Stimulated activated CD4-positive, alpha-beta T cell treated with anti-CD3 and anti-CD28 coated beads, Interleukin-4, amount 100 ng/mL, for 1 hour (primary cell): ENCODE measurements at regions not wholly inside any gene's neighbourhood (a gene's known extent, or its start where the extent isn't known, plus 50 kb on each side); places are given as distances from the start of the nearest gene placed in this dataset.
"Not testable (repeated sequence)": the region's sequence is repeated elsewhere in the genome, so short reads cannot be mapped to it uniquely, and the experiment has no call there.

Experiments
- DNase-seq: peaks from one replicate; pipeline ENCODE4 v3.0.0-alpha.2; 2020

- no peak for DNase-seq
Measured at GRCh38 chr1:172755099-172755498, 96.2 kb downstream of the FASLG start.

- no peak for DNase-seq
Measured at GRCh38 chr1:172756024-172756423, 97.1 kb downstream of the FASLG start.

- DNase-seq = no peak
Measured at GRCh38 chr1:172758259-172758658, 99.4 kb downstream of the FASLG start.

GRCh38 chr1:172760121-172760520 lies 101.2 kb downstream of the FASLG start:
- no peak for DNase-seq

GRCh38 chr1:172761581-172762486 lies 102.9 kb downstream of the FASLG start:
- DNase-seq = no peak

- DNase-seq = no peak
Measured at GRCh38 chr1:172763057-172763456, 104.2 kb downstream of the FASLG start.

- DNase-seq = peak; percentile 36
Measured at GRCh38 chr1:172764378-172764777, 105.5 kb downstream of the FASLG start.

GRCh38 chr1:172766462-172766861 lies 107.6 kb downstream of the FASLG start:
- DNase-seq = no peak

GRCh38 chr1:172770071-172770470 lies 111.2 kb downstream of the FASLG start:
- DNase-seq = no peak

- no peak for DNase-seq
Measured at GRCh38 chr1:172774561-172774960, 115.7 kb downstream of the FASLG start.

- no peak for DNase-seq
Measured at GRCh38 chr1:172775606-172776005, 116.7 kb downstream of the FASLG start.

GRCh38 chr1:172776071-172776470 lies 117.2 kb downstream of the FASLG start:
- no peak for DNase-seq

- no peak for DNase-seq
Measured at GRCh38 chr1:172777767-172778166, 118.9 kb downstream of the FASLG start.

GRCh38 chr1:172778456-172779455 lies 119.9 kb downstream of the FASLG start:
- no peak for DNase-seq

GRCh38 chr1:172779491-172779890 lies 120.6 kb downstream of the FASLG start:
- no peak for DNase-seq

- no peak for DNase-seq
Measured at GRCh38 chr1:172781513-172782140, 122.7 kb downstream of the FASLG start.

- no peak for DNase-seq
Measured at GRCh38 chr1:172789840-172790239, 130.9 kb downstream of the FASLG start.

- DNase-seq = no peak
Measured at GRCh38 chr1:172790245-172790644, 131.3 kb downstream of the FASLG start.

GRCh38 chr1:172793823-172794222 lies 134.9 kb downstream of the FASLG start:
- DNase-seq = no peak

- DNase-seq = no peak
Measured at GRCh38 chr1:172795741-172796140, 136.8 kb downstream of the FASLG start.

GRCh38 chr1:172799804-172800203 lies 140.9 kb downstream of the FASLG start:
- DNase-seq = not testable (repeated sequence)

- no peak for DNase-seq
Measured at GRCh38 chr1:172801771-172802322, 142.9 kb downstream of the FASLG start.

GRCh38 chr1:172809750-172810149 lies 150.8 kb downstream of the FASLG start:
- DNase-seq = no peak
